COLO668 (cell line): ENCODE measurements at regions not wholly inside any gene's neighbourhood (a gene's known extent, or its start where the extent isn't known, plus 50 kb on each side); places are given as distances from the start of the nearest gene placed in this dataset.

Experiments
- DNase-seq: peaks from one replicate; lab custom pipeline; 2025; ENCODE audit not compliant: unreplicated experiment; lab: John Stamatoyannopoulos, UW

DNA sequence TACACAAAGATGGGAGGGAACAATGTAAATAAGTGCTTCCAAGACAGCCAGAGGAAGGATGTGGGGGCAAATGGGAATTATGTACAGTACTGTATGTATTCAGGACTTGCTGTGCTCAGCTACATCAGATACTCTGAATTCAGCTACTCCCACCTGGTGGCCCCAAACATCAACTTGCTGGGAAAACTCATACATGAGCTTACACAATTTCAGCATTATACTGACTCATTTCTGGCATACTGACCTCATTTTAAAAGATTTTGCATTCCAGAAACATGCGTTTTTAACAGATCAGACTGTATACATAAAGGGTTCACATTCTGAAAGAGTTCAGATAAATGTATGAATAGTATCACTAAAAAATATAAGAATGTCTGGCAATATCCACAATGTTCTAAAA is 59.7 kb downstream of the GPX5 start:
- DNase-seq, result no peak

DNA sequence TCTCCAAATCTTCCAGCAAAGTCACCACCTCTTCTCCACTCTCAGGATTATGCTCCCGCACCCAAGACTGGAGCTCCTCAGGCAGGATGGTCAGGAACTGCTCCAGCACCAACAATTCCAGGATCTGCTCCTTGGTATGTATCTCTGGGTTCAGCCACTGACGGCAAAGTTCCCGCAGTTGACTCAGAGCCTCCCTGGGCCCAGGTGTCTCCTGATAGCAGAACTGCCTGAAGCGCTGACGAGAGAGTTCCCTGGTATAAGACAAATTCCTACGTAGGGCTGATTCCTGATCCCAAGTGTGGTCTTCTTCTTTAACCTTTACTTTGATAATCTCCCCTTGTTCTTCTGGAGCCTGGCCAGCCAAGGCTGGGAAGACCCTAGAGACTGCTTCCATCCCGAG is 60.6 kb downstream of the GPX5 start:
- no peak for DNase-seq

DNA sequence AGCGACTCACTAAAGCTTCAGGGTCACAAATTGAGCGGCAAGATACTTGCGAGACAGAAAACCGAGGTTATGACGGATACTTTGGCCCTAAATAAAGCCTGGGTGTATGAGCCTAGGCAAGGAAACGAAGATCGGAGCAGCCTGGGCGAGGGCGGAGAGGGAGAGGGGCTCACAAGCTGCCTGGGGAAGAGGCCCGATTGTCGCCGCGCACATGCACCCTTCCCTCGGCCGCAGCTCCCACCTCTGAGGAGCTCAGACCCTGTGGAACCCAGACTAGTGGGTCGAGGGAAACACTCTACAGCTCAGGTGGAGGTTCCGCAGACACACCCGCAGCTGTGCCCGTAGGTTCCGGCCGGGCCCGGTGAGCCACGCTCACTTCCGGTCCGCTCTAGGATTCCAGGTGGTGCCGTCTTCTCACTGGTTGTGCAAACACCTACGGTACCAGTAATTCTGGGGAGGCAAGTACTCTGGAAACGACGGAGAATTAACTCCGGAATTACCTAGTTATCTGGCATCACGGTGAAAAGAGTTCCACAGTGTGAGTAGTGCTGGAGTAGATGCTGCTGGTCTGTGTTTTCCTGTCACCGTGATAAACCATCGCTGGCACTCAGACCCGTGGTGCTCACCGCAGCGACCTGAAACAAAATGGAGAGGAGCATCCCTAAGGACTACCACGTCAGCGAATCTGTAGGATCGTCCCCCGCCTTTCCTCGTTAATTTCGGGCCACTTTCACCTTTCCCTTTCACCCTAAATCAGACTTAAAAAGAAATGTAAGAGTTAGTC is 61.5 kb downstream of the GPX5 start:
- peak; percentile 62 for DNase-seq

DNA sequence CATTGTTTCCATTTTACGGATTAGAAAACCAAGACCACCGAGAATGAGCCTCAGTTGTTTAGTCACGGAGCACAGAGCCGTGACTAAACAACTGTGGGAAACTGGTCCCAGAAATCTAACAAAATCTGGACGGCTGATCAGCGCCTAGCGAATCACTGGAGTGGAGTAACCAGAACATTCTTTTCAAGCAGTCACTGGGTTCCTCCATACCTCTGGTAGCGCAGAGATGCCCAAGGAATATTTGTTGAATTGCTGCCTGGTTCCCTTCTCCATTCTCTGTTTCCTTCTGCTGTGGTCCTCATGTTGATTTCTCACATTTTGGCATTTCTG is 62.0 kb downstream of the GPX5 start:
- no peak for DNase-seq

DNA sequence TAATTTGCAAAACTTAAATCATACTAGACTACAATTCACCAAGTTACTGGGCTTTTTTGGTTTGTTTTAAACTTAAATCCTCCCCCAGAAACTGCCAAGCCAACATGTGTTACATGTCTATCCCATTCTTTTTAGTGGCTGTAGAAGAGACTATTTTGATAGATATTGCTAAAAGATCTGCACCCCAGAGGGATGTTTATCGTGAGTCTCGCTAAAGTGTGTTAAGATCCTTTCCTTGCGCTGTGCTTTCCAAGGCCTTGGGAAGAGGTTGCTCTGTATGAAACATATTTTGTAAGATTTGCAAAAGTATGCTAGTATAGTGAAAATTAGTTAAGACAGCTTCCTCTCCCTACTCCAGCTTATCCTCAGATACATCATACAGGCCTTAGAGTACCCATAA is 63.0 kb downstream of the GPX5 start:
- DNase-seq, result no peak

DNA sequence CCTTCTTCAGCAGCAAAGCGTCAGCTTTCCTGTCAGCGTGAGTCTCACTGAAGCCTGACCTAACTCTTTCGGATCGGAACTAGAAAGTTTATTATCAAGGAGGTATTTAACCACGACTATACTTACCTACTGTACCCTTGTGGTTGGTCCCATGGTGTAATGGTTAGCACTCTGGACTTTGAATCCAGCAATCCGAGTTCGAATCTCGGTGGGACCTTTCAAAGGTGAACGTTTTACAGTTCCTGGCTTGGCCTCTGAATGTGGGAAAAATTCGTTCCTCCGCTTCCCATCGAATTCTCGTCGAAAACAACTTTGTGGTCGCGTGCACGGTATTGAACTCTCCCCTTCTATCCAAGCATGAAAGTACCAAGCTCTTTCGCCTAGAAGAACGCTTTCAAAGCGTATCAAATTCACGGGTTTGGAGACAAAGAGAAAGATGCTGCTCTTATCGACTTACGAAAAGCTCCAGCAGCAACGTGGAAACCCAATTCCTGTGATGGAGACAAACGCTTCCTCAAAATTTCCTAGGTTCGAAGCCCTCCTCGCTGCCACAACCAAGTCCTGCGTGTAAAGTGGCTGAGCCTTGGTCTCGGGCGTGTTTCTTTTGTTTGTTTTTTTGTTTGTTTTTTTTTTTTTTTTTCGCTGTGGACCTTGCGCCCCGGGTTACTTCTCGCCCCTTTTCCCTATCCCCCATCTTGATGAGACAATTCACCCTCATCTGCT is 63.7 kb downstream of the GPX5 start:
- DNase-seq, result no peak

DNA sequence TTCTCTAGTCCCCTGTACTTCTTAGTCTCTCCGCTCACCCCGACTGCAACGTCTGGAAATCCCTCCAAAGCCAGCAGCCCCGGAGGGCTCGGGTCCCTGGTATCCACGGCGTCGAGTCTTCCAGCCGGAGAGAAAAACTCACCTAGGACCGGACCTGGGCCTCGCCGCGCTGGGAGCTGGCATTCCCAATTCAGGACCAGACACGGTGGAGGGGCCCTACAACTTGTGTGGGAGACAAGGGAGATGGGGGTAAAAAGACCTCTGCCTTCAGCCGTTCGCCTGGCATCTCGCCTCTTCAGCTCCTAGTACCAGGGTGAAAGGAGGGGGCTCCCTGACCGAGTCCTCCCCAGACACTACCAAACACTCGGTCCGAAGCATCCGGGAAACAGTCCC is 64.3 kb downstream of the GPX5 start:
- DNase-seq, result no peak

DNA sequence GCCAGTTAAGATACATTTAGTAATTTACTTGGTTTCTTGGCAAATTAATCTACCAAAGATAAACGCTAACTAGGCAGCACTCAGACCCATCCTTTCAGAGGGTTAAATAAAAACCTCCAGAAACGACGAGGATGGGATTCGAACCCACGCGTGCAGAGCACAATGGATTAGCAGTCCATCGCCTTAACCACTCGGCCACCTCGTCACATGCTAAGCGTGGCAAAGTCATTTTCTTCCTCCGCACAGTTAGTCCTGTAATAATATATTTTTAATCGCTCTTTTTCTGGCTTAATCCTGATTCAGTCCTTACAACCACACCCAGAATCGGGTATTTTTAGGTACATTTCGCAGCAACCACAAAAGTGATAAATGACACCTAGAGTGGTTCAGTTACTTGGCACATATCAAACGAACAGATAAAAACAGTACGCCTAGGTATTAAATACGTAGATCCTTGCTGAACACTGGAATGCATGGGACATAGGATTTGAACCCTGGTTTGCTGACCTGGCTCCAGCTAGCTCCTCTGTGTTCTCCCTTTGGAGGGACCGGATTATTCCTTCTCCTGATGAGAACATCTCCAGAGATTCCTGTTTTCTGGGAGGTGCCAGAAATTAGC is 71.6 kb downstream of the GPX5 start:
- DNase-seq, result no peak

DNA sequence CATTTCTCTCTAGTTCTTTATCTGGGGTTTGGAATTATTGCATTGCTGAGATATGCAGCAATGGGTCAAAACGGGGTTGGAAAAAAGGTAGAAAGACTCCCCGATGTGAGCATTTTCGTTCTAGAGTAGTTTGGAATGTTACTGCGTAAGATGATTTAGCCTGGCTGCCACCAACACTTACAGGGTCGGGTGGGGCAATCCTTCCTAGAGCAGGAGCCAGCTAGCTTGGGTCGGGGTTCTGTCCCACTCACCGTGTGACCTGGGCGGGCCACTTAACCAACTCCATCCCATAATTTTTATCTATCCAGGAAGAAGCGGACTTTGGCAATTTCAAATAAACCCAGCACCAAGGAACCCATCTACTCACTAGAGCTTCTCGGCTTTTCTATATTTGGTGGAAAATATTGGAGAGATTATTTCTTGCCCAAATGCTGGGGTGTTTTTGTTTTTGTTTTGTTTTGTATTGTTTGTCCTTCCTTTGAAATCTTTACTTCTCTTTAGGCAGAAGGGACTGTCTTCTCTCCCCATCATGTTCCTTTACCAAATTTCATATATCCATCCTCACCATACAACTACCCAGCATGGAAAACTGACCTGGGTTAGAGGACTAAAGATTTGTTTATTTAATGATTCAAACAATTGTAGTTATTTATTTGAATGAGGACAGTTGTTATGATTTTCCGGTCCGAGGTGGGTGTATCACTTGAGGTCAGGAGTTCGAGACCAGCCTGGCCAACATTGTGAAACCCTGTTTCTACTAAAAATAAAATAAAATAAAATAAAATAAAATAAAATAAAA is 72.4 kb downstream of the GPX5 start:
- DNase-seq, result no peak

DNA sequence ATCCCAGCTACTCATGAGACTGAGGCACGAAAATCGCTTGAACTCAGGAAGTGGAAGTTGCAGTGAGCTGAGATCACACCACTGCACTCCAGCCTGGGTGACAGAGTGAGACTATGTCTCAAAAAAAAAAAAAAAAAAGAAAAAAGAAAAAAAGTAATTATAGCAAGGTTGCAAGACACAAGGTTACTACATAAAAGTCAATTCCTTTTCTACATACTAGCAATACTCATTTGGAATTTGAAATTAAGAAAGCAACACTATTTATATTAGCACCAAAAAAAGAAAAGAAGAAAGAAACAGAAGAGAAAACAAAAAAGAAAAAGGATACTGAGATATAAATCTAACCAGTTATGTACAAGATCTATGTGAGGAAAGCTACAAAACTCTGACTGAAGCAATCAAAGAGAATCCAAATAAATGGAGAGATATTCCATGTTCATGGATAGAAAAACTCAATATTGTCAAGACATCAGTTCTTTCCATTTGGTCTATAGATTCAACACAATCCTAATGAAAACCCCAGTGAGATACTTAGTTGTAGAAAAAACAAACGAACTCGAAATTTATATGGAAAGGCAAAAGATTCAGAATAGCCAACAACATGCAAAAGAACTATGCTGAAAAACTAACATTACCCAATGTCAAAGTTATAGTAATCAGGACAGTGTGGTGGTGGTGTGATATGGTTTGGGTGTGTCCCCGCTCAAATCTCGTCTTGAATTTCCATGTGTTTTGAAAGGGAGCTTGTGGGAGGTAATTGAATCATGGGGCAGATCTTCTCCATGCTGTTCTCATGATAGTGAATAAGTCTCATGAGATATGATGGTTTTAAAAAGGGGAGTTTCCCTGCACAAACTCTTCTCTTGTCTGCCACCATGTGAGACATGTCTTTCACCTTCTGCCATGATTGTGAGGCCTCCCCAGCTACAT is 73.3 kb downstream of the GPX5 start:
- no peak for DNase-seq

DNA sequence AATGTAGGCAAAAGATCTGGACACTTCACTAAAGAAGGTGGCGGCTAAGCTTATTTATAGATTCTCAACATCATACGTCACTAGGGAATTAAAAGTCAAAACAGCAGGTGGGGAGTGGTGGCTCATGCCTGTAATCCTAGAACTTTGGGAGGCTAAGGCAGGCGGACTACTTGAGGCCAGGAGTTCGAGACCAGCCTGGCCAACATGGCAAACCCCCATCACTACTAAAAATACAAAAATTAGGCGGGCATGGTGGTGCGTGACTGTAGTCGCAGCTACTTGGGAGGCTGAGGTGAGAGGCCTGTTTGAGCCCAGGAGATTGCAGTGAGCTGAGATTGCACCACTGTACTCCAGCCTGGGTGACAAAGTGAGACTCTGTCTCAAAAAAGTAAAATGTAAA is 74.6 kb downstream of the GPX5 start:
- DNase-seq, result no peak

DNA sequence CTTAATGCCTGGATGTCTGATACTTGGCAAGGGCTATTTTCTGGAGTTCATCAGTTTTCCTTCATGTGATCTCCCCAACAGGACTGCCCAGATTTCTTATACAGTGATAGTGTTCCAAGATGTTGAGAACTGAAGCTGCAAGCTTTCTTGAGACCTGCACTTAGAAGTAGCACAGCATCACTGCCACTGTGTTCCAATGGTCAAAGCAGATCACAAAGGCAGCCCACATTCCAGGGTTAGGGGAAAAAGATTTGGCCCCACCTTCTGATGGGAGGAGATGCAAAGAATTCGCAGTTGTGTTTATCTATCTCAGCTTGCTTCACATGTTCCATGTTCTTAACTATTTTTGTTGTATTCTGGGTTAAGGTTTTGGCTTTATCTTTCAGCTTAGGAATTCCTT is 78.2 kb downstream of the GPX5 start:
- DNase-seq, result no peak

DNA sequence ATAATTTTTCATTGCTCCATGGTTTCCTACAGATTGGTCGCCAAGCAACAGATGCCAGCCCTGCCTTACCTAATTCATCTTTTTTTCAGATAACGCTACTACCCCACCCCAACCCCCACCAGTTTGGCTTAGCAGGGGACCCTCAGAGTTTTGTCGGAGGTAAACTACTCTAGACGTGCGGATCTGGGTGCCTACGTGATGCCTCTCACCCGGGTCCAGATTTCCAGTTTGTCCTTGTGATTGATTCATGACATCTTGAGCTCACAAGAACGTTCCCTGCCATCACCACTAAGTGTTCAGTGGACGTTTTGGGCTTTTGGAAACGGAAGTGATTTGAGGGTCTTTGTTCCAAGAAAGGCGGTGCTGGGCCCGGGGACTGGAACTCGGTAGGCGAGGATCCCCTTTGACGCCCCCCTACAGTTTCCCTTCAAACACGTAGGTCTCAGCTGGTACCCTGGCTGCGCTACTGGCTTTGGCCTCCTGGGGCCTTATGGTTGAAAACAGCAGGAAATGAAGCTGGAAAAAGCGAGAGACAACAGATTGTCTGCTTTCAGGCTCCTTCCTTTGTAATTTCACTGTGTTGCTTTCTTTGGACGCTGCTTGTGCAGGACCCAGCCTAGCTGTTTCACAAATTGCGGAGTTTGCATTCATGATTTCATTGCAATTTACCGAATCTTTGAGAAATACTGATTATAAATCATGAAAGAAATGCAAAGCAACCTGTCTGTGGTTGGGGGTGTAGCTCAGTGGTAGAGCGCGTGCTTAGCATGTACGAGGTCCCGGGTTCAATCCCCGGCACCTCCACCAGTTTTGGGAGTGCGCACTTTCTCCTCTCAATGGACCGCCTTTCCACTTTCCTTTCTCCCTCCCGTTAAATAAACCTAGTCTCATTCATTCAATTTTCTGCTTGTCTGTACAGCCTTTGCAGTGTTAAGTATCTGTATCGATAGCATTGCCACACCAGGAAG is 81.0 kb downstream of the GPX5 start:
- DNase-seq, result peak; percentile 0

DNA sequence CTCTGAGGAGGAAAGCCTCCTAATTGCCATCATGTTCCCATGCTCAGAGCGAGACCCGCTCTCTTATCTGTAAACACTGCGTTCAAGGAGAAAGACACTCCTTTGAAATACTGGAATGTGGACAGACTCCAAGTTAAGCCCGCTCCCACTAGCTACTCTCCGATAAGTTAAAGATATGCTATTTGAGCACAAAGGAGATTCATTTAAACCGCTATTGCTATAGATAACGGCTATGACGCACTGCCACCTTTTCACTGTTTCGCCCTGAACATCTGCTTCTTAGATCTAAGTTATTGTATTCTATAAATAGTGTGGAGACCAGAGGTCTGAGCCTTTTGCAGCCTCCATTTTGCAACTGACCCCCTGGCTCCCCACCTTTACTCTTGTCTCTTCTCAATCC is 82.3 kb downstream of the GPX5 start:
- no peak for DNase-seq

DNA sequence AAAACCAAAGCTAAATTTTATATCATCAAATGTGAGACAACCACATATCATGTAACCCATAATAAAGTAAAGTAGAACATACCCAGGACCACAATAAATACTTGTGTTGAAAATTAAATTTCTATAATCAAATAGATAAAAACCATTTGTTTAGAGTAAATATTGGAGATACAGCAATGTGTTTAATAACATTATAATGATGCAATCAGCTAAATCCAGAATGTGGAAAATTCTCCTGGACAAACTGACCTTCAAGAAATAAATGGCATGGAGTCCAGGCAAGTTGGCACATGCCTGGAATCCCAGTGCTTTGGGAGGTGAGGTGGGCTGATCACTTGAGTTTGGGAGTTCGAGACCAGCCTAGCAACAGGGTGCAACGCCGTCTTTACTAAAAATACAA is 84.0 kb downstream of the GPX5 start:
- DNase-seq, result no peak

DNA sequence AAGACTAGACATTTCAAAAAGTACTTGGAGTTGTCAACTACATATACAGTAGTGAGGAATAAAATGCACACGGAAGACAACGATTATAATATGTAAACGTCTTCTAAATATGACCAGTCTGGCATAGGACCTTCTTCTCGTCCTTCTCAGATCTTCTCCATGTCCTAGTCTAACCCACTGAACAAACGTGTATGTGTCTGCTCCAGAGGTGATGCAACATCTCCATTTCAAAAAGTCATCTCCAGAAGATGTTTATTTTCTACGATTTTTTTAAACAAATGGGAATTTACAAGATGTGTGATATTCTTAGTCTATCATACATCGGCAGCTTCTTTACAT is 89.9 kb downstream of the GPX5 start:
- no peak for DNase-seq

DNA sequence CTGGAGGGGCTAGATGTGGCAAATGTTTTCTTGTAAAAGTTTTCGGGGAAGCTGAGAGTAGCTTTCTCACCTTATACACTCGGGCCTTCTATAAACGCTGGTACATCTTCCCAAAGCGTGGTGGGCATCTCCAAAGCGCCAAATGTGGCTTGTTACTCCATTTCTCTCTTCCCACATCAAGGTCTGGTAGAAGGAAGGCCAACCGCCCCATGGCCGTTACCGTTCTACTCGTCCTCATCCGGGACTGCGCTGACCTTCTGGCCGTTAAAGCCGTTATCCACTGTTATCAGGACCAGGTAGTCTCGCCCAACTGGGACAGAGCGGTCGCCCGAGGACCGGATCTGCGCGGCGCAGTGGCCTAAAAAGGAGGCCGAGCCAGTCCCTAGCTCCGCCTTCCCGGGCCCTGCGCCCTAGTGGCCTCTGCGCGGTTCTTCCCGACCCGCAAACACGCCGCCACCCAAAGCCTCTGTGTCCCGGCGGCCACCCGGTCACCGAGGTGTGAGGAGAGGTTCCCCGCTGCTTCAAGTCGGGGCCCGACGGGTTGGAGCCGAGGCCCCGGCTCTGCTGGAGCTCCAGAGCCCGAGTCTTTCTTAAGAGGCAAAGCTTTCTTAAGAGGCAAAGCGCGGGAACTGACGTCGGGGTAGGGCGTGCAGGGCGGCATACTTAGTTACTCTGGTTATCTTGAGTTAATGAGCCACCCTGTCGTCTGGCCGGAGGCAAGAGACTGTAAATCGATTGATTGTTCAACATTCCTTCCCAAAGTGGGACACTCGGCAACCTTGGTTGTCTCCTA is 90.5 kb downstream of the GPX5 start:
- no peak for DNase-seq

DNA sequence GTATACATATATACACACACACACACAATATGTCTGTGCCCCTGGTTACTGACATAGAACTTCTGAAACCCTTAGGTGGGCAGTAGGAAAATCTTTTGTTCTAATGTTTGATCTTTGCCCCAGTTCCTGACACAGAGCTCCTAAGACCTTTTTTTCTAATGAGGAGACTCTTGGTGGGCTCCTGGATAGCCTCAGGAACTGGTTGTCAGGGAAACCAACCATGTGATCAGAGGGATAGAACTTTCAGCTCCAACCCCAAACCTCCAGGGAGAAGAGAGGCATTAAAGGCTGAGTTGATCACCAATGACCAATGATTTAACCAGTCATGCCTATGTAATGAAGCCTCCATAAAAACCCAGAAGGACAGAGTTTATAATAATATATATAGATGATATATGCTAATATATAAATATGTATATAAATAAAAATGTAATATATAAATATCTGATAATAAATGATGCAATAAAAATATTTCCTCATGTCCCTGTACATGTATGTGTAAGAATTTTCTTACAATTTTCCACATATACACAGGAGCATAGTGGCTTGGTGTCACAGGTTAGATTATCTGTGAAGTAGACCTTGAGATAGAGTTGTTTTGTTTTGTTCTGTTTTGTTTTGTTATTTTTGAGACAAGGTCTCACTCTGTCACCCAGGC is 93.3 kb downstream of the GPX5 start:
- no peak for DNase-seq
